K562 (cell line): ENCODE measurements at regions not wholly inside any gene's neighbourhood (a gene's known extent, or its start where the extent isn't known, plus 50 kb on each side); places are given as distances from the start of the nearest gene placed in this dataset.

ENCODE experiments used
- ATAC-seq: fragments of 200-7000 bp; cut with Tn5 transposase; 3 replicates; pipeline ENCODE4 v1.9.1; 2020; ENCODE audit warnings: moderate library complexity
- BruUV-seq: library from RNA; stranded (reverse); fragments of 400-500 nt; replicated peaks from 2 replicates; lab custom pipeline; 2021; lab: Mats Ljungman, UMichigan
- CTCF ChIA-PET: fragments of 300-600 bp; formaldehyde crosslinking; extraction: SDS; loops from one replicate; lab custom pipeline; 2021; ENCODE audit warnings: low intra/inter-chr PET ratio; lab: Yijun Ruan, JAX
- POLR2A ChIA-PET: fragments of 300-600, 350-650 bp; sonication (Branson Sonifier 250); formaldehyde crosslinking; extraction: SDS; loops from one replicate; lab custom pipeline; 2021; ENCODE audit warnings: antibody characterized with exemption, inconsistent platforms; lab: Yijun Ruan, JAX
- DNase-seq, 4 experiments: peaks; one replicate each; pipeline versions ENCODE4 v3.0.0 to v3.0.0-alpha.2; 2011 to 2018; ENCODE audit warnings: low spot score in 3 of 4, mixed read lengths in 3 of 4; ENCODE audit errors: extremely low read depth in 1 of 4
- FAIRE-seq: peaks from 2 replicates; lab custom pipeline; 2011; peaks lifted over from hg19 to GRCh38; lab: Jason Lieb, UNC
- H2AFZ ChIP-seq: 2 replicates; pipeline ENCODE4 v1.6.0; 2011; ENCODE audit warnings: low read depth, low read length, control low read depth, inconsistent platforms
- H3K27ac ChIP-seq: fragments of 200-600 bp; 3 replicates; pipeline ENCODE4 v1.8.0; 2011; ENCODE audit warnings: low read depth, mild to moderate bottlenecking, control low read depth, inconsistent platforms, low read length, moderate library complexity, mixed read lengths; ENCODE audit errors: extremely low read depth
- H3K27me3 ChIP-seq, 2 experiments: fragments of 300-600 bp in 1 of 2; 2 replicates in 1 of 2; 3 replicates in 1 of 2; pipeline versions ENCODE4 v1.6.0 to v1.8.0; 2011; ENCODE audit warnings: inconsistent platforms in 2 of 2, low read length in 2 of 2, mild to moderate bottlenecking in 1 of 2, mixed read lengths in 1 of 2, moderate library complexity in 1 of 2; ENCODE audit not compliant: control insufficient read depth in 2 of 2, insufficient read depth in 2 of 2
- H3K36me3 ChIP-seq: fragments of 300-600 bp; 3 replicates; pipeline ENCODE4 v1.8.0; 2011; ENCODE audit warnings: mild to moderate bottlenecking, low read length, inconsistent platforms; ENCODE audit not compliant: control insufficient read depth, insufficient read depth
- H3K4me1 ChIP-seq, 2 experiments: fragments of 200-600 bp in 1 of 2; replicated peaks in 1 of 2; 2 replicates in 1 of 2; 3 replicates in 1 of 2; pipeline versions ENCODE4 v1.5.1 to v1.8.0; 2011; ENCODE audit warnings: inconsistent platforms in 2 of 2, low read length in 2 of 2, mild to moderate bottlenecking in 1 of 2, mixed read lengths in 1 of 2, moderate library complexity in 1 of 2; ENCODE audit not compliant: control insufficient read depth in 2 of 2, insufficient read depth in 2 of 2
- H3K4me2 ChIP-seq: 2 replicates; pipeline ENCODE4 v1.6.1; 2011; ENCODE audit warnings: low read length, control low read depth, inconsistent platforms, mixed read lengths; ENCODE audit not compliant: insufficient read depth
- H3K4me3 ChIP-seq: fragments of 200-600 bp; sonication (generic), shearing (Covaris generic); 2 replicates; pipeline ENCODE4 v1.5.1; 2016; ENCODE audit warnings: control low read depth, inconsistent platforms
- H3K79me2 ChIP-seq: fragments of 200-600 bp; 3 replicates; pipeline ENCODE4 v1.8.0; 2011; ENCODE audit warnings: low read length, inconsistent platforms; ENCODE audit not compliant: control insufficient read depth, insufficient read depth
- H3K9ac ChIP-seq, 2 experiments: 2 replicates each; pipeline versions ENCODE4 v1.6.0 to v1.6.1; 2011; ENCODE audit warnings: low read depth in 2 of 2, low read length in 2 of 2, control low read depth in 1 of 2, inconsistent platforms in 1 of 2, mild to moderate bottlenecking in 1 of 2, mixed read lengths in 1 of 2; ENCODE audit not compliant: insufficient read depth in 1 of 2
- H3K9me1 ChIP-seq: one replicate; pipeline ENCODE4 v1.6.0; 2011; ENCODE audit warnings: inconsistent platforms, mild to moderate bottlenecking, low read length, moderate library complexity; ENCODE audit not compliant: control insufficient read depth, insufficient read depth
- H3K9me3 ChIP-seq: replicated peaks from 2 replicates; pipeline ENCODE4 v1.5.1; 2011; ENCODE audit warnings: low read depth, low read length, inconsistent platforms; ENCODE audit not compliant: control insufficient read depth, insufficient read depth
- H4K20me1 ChIP-seq: replicated peaks from 2 replicates; pipeline ENCODE4 v1.6.1; 2011; ENCODE audit warnings: low read length, inconsistent platforms, mixed read lengths; ENCODE audit not compliant: control insufficient read depth, insufficient read depth
- BRD4 ChIP-seq: fragments of 200-600 bp; sonication (generic); IDR thresholded peaks from 2 replicates; pipeline ENCODE4 v1.6.1; 2017; ENCODE audit warnings: inconsistent platforms
- COPS2 ChIP-seq: fragments of 450-650 bp; conservative IDR thresholded peaks from 2 replicates; pipeline ENCODE4 v1.6.1; 2016; ENCODE audit warnings: mild to moderate bottlenecking, moderate library complexity
- ESRRA ChIP-seq: fragments of 450-650 bp; IDR thresholded peaks from 2 replicates; pipeline ENCODE4 v1.6.1; 2014; ENCODE audit warnings: low read depth, mild to moderate bottlenecking, moderate library complexity, borderline replicate concordance
- KDM5B ChIP-seq: fragments of 200-600 bp; sonication (generic); IDR thresholded peaks from 2 replicates; pipeline ENCODE4 v1.6.1; 2012; ENCODE audit warnings: low read depth, mild to moderate bottlenecking, moderate library complexity, low read length, control low read depth, inconsistent platforms; ENCODE audit not compliant: insufficient replicate concordance
- MIER1 ChIP-seq: fragments of 450-650 bp; IDR thresholded peaks from 2 replicates; pipeline ENCODE4 v1.6.1; 2016; ENCODE audit warnings: antibody characterized with exemption, mild to moderate bottlenecking, low read depth
- NONO ChIP-seq, 2 experiments: fragments of 200-400 bp in 1 of 2; fragments of 450-650 bp in 1 of 2; formaldehyde crosslinking in 1 of 2; IDR thresholded peaks; 2 replicates each; pipeline ENCODE4 v1.6.1; 2017; ENCODE audit warnings: low read depth in 2 of 2, mild to moderate bottlenecking in 2 of 2, moderate library complexity in 2 of 2, low read length in 1 of 2
- NR2C2 ChIP-seq, 2 experiments: fragments of 200-800 bp in 1 of 2; sonication (Bioruptor generic) in 1 of 2; sonication (generic) in 1 of 2; formaldehyde crosslinking in 1 of 2; IDR thresholded peaks; 2 replicates each; pipeline versions ENCODE4 v1.6.1 to v1.8.0; 2016 to 2022; ENCODE audit warnings: mild to moderate bottlenecking in 1 of 2, missing compliant biosample characterization in 1 of 2, missing genetic modification characterization in 1 of 2, missing genetic modification reagents in 1 of 2
- RAD21 ChIP-seq, 2 experiments: fragments of 250-450 bp in 1 of 2; fragments of 450-650 bp in 1 of 2; sonication (Bioruptor Pico) in 1 of 2; formaldehyde crosslinking in 1 of 2; IDR thresholded peaks in 1 of 2; conservative IDR thresholded peaks in 1 of 2; 2 replicates each; pipeline versions ENCODE4 v1.4.0 to v1.8.0; 2020 to 2022; ENCODE audit warnings: mild to moderate bottlenecking in 2 of 2, moderate library complexity in 1 of 2
- RFX7 ChIP-seq: fragments of 250-450 bp; sonication (Bioruptor Pico); IDR thresholded peaks from 2 replicates; pipeline ENCODE4 v1.5.1; 2021; ENCODE audit warnings: mild to moderate bottlenecking
- SNRNP70 ChIP-seq: fragments of 200-400 bp; formaldehyde crosslinking; optimal IDR thresholded peaks from 2 replicates; pipeline ENCODE3; 2017; ENCODE audit warnings: low read depth, low read length
- TAF15 ChIP-seq: fragments of 200-400 bp; formaldehyde crosslinking; IDR thresholded peaks from 2 replicates; pipeline ENCODE4 v1.6.1; 2017; ENCODE audit warnings: mild to moderate bottlenecking, low read depth, low read length, moderate library complexity
- YY1 ChIP-seq, 3 experiments: IDR thresholded peaks; 2 replicates each; pipeline ENCODE4 v1.6.1; 2011; ENCODE audit warnings: low read length in 2 of 3, mild to moderate bottlenecking in 2 of 3, moderate library complexity in 2 of 3, borderline replicate concordance in 1 of 3, control low read depth in 1 of 3, low read depth in 1 of 3; ENCODE audit not compliant: insufficient read depth in 3 of 3, insufficient replicate concordance in 2 of 3, control insufficient read depth in 1 of 3, insufficient read length in 1 of 3; ENCODE audit errors: extremely low read depth in 1 of 3
- ZNF232 ChIP-seq: sonication (generic); formaldehyde crosslinking; IDR thresholded peaks from 2 replicates; pipeline ENCODE4 v1.8.0; 2022; ENCODE audit warnings: mild to moderate bottlenecking, missing genetic modification reagents
- ZNF239 ChIP-seq: fragments of 250-450 bp; sonication (Bioruptor Pico); IDR thresholded peaks from 2 replicates; pipeline ENCODE4 v1.4.0; 2020; ENCODE audit warnings: mild to moderate bottlenecking
- ZNF274 ChIP-seq: IDR thresholded peaks from 2 replicates; pipeline ENCODE4 v1.6.1; 2011; ENCODE audit warnings: low read depth, mild to moderate bottlenecking, low read length, moderate library complexity, borderline replicate concordance
- ZNF384 ChIP-seq: IDR thresholded peaks from 2 replicates; pipeline ENCODE4 v1.6.1; 2012; ENCODE audit warnings: low read depth, low read length, improper control_type of control experiment
- ZNF398 ChIP-seq: fragments of 250-450 bp; sonication (Bioruptor Pico); IDR thresholded peaks from 2 replicates; pipeline ENCODE4 v1.8.0; 2021; ENCODE audit warnings: moderate library complexity, mild to moderate bottlenecking, inconsistent platforms
- WGBS: fragments of 100-300 bp; shearing (Covaris generic); methylation state at CpG from one replicate; pipeline ENCODE4 v1.1.6; 2016; ENCODE audit warnings: low coverage, mixed read lengths; ENCODE audit not compliant: insufficient coverage; ENCODE audit errors: missing lambda C conversion rate; 5-methylcytosine and 5-hydroxymethylcytosine counted together
- in situ Hi-C: fragments of 300-500 bp; cut with MboI; formaldehyde crosslinking; loops from 4 replicates; pipeline ENCODE4 v1.15.0; 2018; ENCODE audit warnings: inconsistent platforms, mixed read lengths
- intact Hi-C: fragments of 100-400 bp; cut with micrococcal nuclease; formaldehyde crosslinking; loops from 2 replicates; pipeline ENCODE4 v1.14.2; 2022
- TF ChIP-seq, protein P1 (sequence below): fragments of 450-650 bp; formaldehyde crosslinking; IDR thresholded peaks from 2 replicates; pipeline ENCODE4 v1.4.0; 2020; ENCODE audit warnings: mild to moderate bottlenecking, mixed read lengths

GRCh38 chr4:180630012-180630665, 1613.1 kb upstream of the TENM3 start:
- Histone ChIP-seq H2AFZ (no peak overlapping the region), H3K36me3 (no peaks in the 10 kb centered on the region), H3K4me3 (no peak overlapping the region), H3K79me2 (no peaks in the 10 kb centered on the region), H3K9me1 (no peaks in the 10 kb centered on the region), H3K27ac (no peak overlapping the region), H3K9me3 (no peaks in the 10 kb centered on the region), H3K4me2 (no peak overlapping the region), H3K9ac (no peak overlapping the region), H4K20me1 (no peaks in the 10 kb centered on the region), H3K27me3 (no peaks in the 10 kb centered on the region), H3K4me1 (no peaks in the 10 kb centered on the region)
- WGBS = 0% methylated on average over 3 of the region's 3 CpGs
- no TSS peak for BruUV-seq
- FAIRE-seq = no peak
- CTCF ChIA-PET = no interaction called here
- TF ChIP-seq NONO (IDR thresholded peaks at IDR 0.05; ENCODE audit: low read depth in 2 of 2, low read length in 1 of 2) (no peak), BRD4 (no peak), TAF15 (no peak), ZNF274 (no peak), ZNF239 (CRISPR knock-in tag) (no peak), MIER1 (no peak), COPS2 (no peak), RFX7 (CRISPR knock-in tag) (no peak), ESRRA (no peak), ZNF398 (CRISPR knock-in tag) (no peak), NR2C2 (CRISPR knock-in tag; IDR thresholded peaks at IDR 0.05) (no peak), NR2C2 (tag; IDR thresholded peaks at IDR 0.05) (no peak), ZNF232 (no peak), KDM5B (no peak), SNRNP70 (no peak), RAD21 (CRISPR knock-in tag; conservative IDR thresholded peaks at IDR 0.05 in 1 of 2, IDR thresholded peaks at IDR 0.05 in 1 of 2) (no peak), ZNF384 (no peak), YY1 (IDR thresholded peaks at IDR 0.05; ENCODE audit: borderline replicate concordance in 1 of 3, control insufficient read depth in 1 of 3, extremely low read depth in 1 of 3, insufficient read depth in 3 of 3, insufficient read length in 1 of 3, insufficient replicate concordance in 2 of 3, low read depth in 1 of 3, low read length in 2 of 3) (no peak)
- TF ChIP-seq, protein P1, sequence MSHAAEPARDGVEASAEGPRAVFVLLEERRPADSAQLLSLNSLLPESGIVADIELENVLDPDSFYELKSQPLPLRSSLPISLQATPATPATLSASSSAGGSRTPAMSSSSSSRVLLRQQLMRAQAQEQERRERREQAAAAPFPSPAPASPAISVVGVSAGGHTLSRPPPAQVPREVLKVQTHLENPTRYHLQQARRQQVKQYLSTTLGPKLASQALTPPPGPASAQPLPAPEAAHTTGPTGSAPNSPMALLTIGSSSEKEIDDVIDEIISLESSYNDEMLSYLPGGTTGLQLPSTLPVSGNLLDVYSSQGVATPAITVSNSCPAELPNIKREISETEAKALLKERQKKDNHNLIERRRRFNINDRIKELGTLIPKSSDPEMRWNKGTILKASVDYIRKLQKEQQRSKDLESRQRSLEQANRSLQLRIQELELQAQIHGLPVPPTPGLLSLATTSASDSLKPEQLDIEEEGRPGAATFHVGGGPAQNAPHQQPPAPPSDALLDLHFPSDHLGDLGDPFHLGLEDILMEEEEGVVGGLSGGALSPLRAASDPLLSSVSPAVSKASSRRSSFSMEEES = no peak
- DNase-seq = no peak
- in situ Hi-C loops (no loop called here), intact Hi-C loops (no loop called here)
- no peak for ATAC-seq
- POLR2A ChIA-PET = no interaction called here
